H1 (cell line): ENCODE measurements at regions not wholly inside any gene's neighbourhood (a gene's known extent, or its start where the extent isn't known, plus 50 kb on each side); places are given as distances from the start of the nearest gene placed in this dataset.

Experiments used
- CHD7 ChIP-seq: fragments of 300-600 bp; sonication (generic); IDR thresholded peaks from 2 replicates; pipeline ENCODE4 v1.7.1; 2012; ENCODE audit warnings: low read length, moderate library complexity, mild to moderate bottlenecking, inconsistent platforms; ENCODE audit not compliant: insufficient replicate concordance

DNA sequence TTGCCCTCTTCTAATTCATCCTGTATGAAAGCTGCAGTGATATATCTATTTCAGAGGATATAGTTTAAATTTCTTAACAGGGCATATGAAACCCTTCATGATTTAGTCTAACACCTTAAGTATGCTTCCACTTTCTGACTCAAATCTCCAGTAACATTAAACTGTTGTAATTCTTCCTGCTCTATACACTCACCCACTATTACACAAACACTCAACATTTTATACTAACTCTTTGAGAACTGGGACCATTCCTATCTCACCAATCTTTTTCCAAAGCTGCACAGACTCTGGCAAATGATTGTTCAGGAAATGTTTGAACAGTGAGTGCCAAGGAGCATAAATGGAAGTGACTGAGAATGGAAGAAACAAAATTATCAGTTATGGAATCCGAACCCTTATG, 560.4 kb upstream of the DPPA4 start (continued):
- no peak for TF ChIP-seq CHD7
